NOMO-1 (cell line): ENCODE measurements at regions not wholly inside any gene's neighbourhood (a gene's known extent, or its start where the extent isn't known, plus 50 kb on each side); places are given as distances from the start of the nearest gene placed in this dataset.

ENCODE experiments used
- DNase-seq, 2 experiments: peaks; one replicate each; lab custom pipeline; 2025; ENCODE audit not compliant: unreplicated experiment in 2 of 2; lab: John Stamatoyannopoulos, UW

GRCh38 chr14:25800841-25801240, 750.9 kb upstream of the STXBP6 start:
- no peak for DNase-seq

- DNase-seq = no peak
Observed at GRCh38 chr14:25788252-25788651, 738.3 kb upstream of the STXBP6 start.

- no peak for DNase-seq
Observed at GRCh38 chr14:25765909-25766308, 716.0 kb upstream of the STXBP6 start.

GRCh38 chr14:25759920-25760655, 710.1 kb upstream of the STXBP6 start:
- DNase-seq = no peak

GRCh38 chr14:25759256-25759655, 709.3 kb upstream of the STXBP6 start:
- DNase-seq = no peak

- DNase-seq = no peak
Observed at GRCh38 chr14:25757364-25757763, 707.4 kb upstream of the STXBP6 start.

GRCh38 chr14:25756876-25757275, 706.9 kb upstream of the STXBP6 start:
- DNase-seq = no peak

- DNase-seq = no peak
Observed at GRCh38 chr14:25753130-25753529, 703.2 kb upstream of the STXBP6 start.

- DNase-seq = no peak
Observed at GRCh38 chr14:25750436-25750835, 700.5 kb upstream of the STXBP6 start.
